ENCODE measurements at regions not wholly inside any gene's neighbourhood (a gene's known extent, or its start where the extent isn't known, plus 50 kb on each side); places are given as distances from the start of the nearest gene placed in this dataset.

GRCh38 chr3:35071772-35072171, 567.6 kb upstream of the ARPP21 start:
- ATAC-seq (ENCODE audit: low read depth) (no peak), DNase-seq (no peak)
- Histone ChIP-seq H3K4me1 (ENCODE audit: control insufficient read depth in 2 of 2, insufficient read depth in 2 of 2, low read length in 2 of 2) (no peaks in the 10 kb centered on the region), H3K4me2 (replicated peaks; ENCODE audit: low read depth, low read length, poor library complexity, severe bottlenecking) (no peak overlapping the region), H3K27ac (ENCODE audit: low read length in 2 of 2) (no peak overlapping the region), H3K9ac (ENCODE audit: low read length) (no peak overlapping the region), H3K79me2 (ENCODE audit: control insufficient read depth, insufficient read depth, low read length) (no peaks in the 10 kb centered on the region), H3K27me3 (replicated peaks in 1 of 4; ENCODE audit: control extremely low read depth in 1 of 4, control insufficient read depth in 3 of 4, insufficient read depth in 4 of 4, low read length in 3 of 4) (no peaks in the 10 kb centered on the region), H3K4me3 (ENCODE audit: control extremely low read depth in 1 of 5, extremely low read depth in 1 of 5, insufficient read depth in 1 of 5, low read depth in 2 of 5, low read length in 4 of 5) (no peak overlapping the region), H3K9me3 (ENCODE audit: control extremely low read depth in 1 of 3, control insufficient read depth in 2 of 3, insufficient read depth in 1 of 3, low read length in 2 of 3) (no peaks in the 10 kb centered on the region), H2AFZ (ENCODE audit: insufficient read depth, low read depth, low read length, poor library complexity, severe bottlenecking) (no peak overlapping the region), H3K36me3 (replicated peaks in 1 of 2; ENCODE audit: control extremely low read depth in 1 of 2, control insufficient read depth in 1 of 2, extremely low read depth in 1 of 2, insufficient read depth in 2 of 2, low read length in 1 of 2) (no peaks in the 10 kb centered on the region), H4K20me1 (ENCODE audit: control insufficient read depth, insufficient read depth, low read length, poor library complexity, severe bottlenecking) (no peaks in the 10 kb centered on the region)
- WGBS (ENCODE audit: insufficient coverage), result no CpG with 5 or more reads among the region's 1 CpG
- POLR2A ChIA-PET, result no interaction called here
- no peak overlapping the region for H3K4me3 Mint-ChIP-seq
- no peak overlapping the region for H3K27ac Mint-ChIP-seq
- intact Hi-C loops (cut with micrococcal nuclease), result no loop called here
- H3K4me1 Mint-ChIP-seq, result no peaks in the 10 kb centered on the region
- H3K9me3 Mint-ChIP-seq (ENCODE audit: insufficient read depth), result peaks cover 6% of the 10 kb centered on the region
- CTCF ChIA-PET, result no interaction called here
- no peaks in the 10 kb centered on the region for H3K27me3 Mint-ChIP-seq
- TF ChIP-seq EZH2 (IDR thresholded peaks at IDR 0.05; ENCODE audit: borderline replicate concordance, insufficient read depth, low read depth, low read length, poor library complexity, severe bottlenecking) (no peak), CTCF (IDR thresholded peaks at IDR 0.05) (no peak)

GRCh38 chr3:35078780-35079179, 560.5 kb upstream of the ARPP21 start:
- no peaks in the 10 kb centered on the region for H3K36me3 ChIP-seq (replicated peaks in 1 of 2; ENCODE audit: control extremely low read depth in 1 of 2, control insufficient read depth in 1 of 2, extremely low read depth in 1 of 2, insufficient read depth in 2 of 2, low read length in 1 of 2)
- no peak overlapping the region for H2AFZ ChIP-seq (ENCODE audit: insufficient read depth, low read depth, low read length, poor library complexity, severe bottlenecking)
- Mint-ChIP-seq H3K4me1 (no peaks in the 10 kb centered on the region), H3K4me3 (no peak overlapping the region), H3K27ac (no peak overlapping the region), H3K27me3 (no peaks in the 10 kb centered on the region), H3K9me3 (ENCODE audit: insufficient read depth) (no peaks in the 10 kb centered on the region)
- H3K27ac ChIP-seq (ENCODE audit: low read length in 2 of 2), result no peak overlapping the region
- no peaks in the 10 kb centered on the region for H3K9me3 ChIP-seq (ENCODE audit: control extremely low read depth in 1 of 3, control insufficient read depth in 2 of 3, insufficient read depth in 1 of 3, low read length in 2 of 3)
- H3K4me3 ChIP-seq (ENCODE audit: control extremely low read depth in 1 of 5, extremely low read depth in 1 of 5, insufficient read depth in 1 of 5, low read depth in 2 of 5, low read length in 4 of 5), result no peak overlapping the region
- DNase-seq, result no peak
- H4K20me1 ChIP-seq (ENCODE audit: control insufficient read depth, insufficient read depth, low read length, poor library complexity, severe bottlenecking), result no peaks in the 10 kb centered on the region
- no peaks in the 10 kb centered on the region for H3K27me3 ChIP-seq (replicated peaks in 1 of 4; ENCODE audit: control extremely low read depth in 1 of 4, control insufficient read depth in 3 of 4, insufficient read depth in 4 of 4, low read length in 3 of 4)
- no peak overlapping the region for H3K9ac ChIP-seq (ENCODE audit: low read length)
- H3K79me2 ChIP-seq (ENCODE audit: control insufficient read depth, insufficient read depth, low read length), result no peaks in the 10 kb centered on the region
- ChIA-PET CTCF (no interaction called here), POLR2A (no interaction called here)
- H3K4me1 ChIP-seq (ENCODE audit: control insufficient read depth in 2 of 2, insufficient read depth in 2 of 2, low read length in 2 of 2), result no peaks in the 10 kb centered on the region
- no peak for TF ChIP-seq CTCF (IDR thresholded peaks at IDR 0.05)
- TF ChIP-seq EZH2 (IDR thresholded peaks at IDR 0.05; ENCODE audit: borderline replicate concordance, insufficient read depth, low read depth, low read length, poor library complexity, severe bottlenecking), result no peak
- 60% methylated on average over 1 of the region's 2 CpGs for WGBS (ENCODE audit: insufficient coverage)
- no peak for ATAC-seq (ENCODE audit: low read depth)
- no peak overlapping the region for H3K4me2 ChIP-seq (replicated peaks; ENCODE audit: low read depth, low read length, poor library complexity, severe bottlenecking)
- intact Hi-C loops (cut with micrococcal nuclease), result no loop called here
